CD14-positive monocyte (primary cell): ENCODE measurements at regions not wholly inside any gene's neighbourhood (a gene's known extent, or its start where the extent isn't known, plus 50 kb on each side); places are given as distances from the start of the nearest gene placed in this dataset.

Experiments
- DNase-seq, 3 donors: peaks; one replicate each; pipeline ENCODE4 v3.0.0-alpha.2; 2011 to 2022
- H2AFZ ChIP-seq: 2 replicates; pipeline ENCODE4 v1.6.0; 2012; ENCODE audit warnings: mild to moderate bottlenecking, low read depth, low read length, inconsistent platforms; ENCODE audit not compliant: insufficient read depth, poor library complexity, severe bottlenecking
- H3K27ac ChIP-seq, 2 donors: 1 replicate in 1 of 2; 2 replicates in 1 of 2; pipeline ENCODE4 v1.5.1; 2012 to 2013; ENCODE audit warnings: low read length in 2 of 2, control low read depth in 1 of 2, inconsistent platforms in 1 of 2, low read depth in 1 of 2, mild to moderate bottlenecking in 1 of 2
- H3K27me3 ChIP-seq, 2 donors: one replicate each; pipeline versions ENCODE4 v1.6.0 to v1.6.1; 2011 to 2013; ENCODE audit warnings: low read length in 2 of 2; ENCODE audit not compliant: control insufficient read depth in 2 of 2, insufficient read depth in 2 of 2
- H3K36me3 ChIP-seq, 2 donors: replicated peaks in 1 of 2; 1 replicate in 1 of 2; 2 replicates in 1 of 2; pipeline versions ENCODE4 v1.5.1 to v1.6.1; 2012 to 2013; ENCODE audit warnings: low read length in 2 of 2, control low read depth in 1 of 2, inconsistent platforms in 1 of 2, mild to moderate bottlenecking in 1 of 2; ENCODE audit not compliant: insufficient read depth in 2 of 2, control insufficient read depth in 1 of 2
- H3K4me1 ChIP-seq, 2 donors: 1 replicate in 1 of 2; 2 replicates in 1 of 2; pipeline versions ENCODE4 v1.5.1 to v1.6.1; 2012 to 2013; ENCODE audit warnings: low read length in 2 of 2, control low read depth in 1 of 2, inconsistent platforms in 1 of 2, mild to moderate bottlenecking in 1 of 2, moderate library complexity in 1 of 2; ENCODE audit not compliant: insufficient read depth in 2 of 2, control insufficient read depth in 1 of 2
- H3K4me2 ChIP-seq: replicated peaks from 2 replicates; pipeline ENCODE3; 2012; ENCODE audit warnings: low read length, moderate library complexity, mild to moderate bottlenecking; ENCODE audit not compliant: poor library complexity, severe bottlenecking; ENCODE audit errors: extremely low read depth
- H3K4me3 ChIP-seq, 3 experiments: fragments of 200-600 bp in 1 of 3; sonication (generic) in 1 of 3; replicated peaks in 1 of 3; 1 replicate in 2 of 3; 2 replicates in 1 of 3; pipeline ENCODE4 v1.5.1; 2011 to 2013; ENCODE audit warnings: low read length in 3 of 3, mild to moderate bottlenecking in 3 of 3, control low read depth in 2 of 3, low read depth in 2 of 3, inconsistent platforms in 1 of 3, moderate library complexity in 1 of 3
- H3K79me2 ChIP-seq: 2 replicates; pipeline ENCODE4 v1.6.0; 2012; ENCODE audit warnings: mild to moderate bottlenecking, control low read depth, inconsistent platforms, low read length, moderate library complexity; ENCODE audit not compliant: insufficient read depth
- H3K9ac ChIP-seq: 2 replicates; pipeline ENCODE4 v1.6.0; 2017; ENCODE audit warnings: low read length, mild to moderate bottlenecking; ENCODE audit not compliant: insufficient read depth, poor library complexity, severe bottlenecking
- H3K9me3 ChIP-seq, 2 donors: replicated peaks in 1 of 2; 1 replicate in 1 of 2; 2 replicates in 1 of 2; pipeline versions ENCODE4 v1.5.1 to v1.6.1; 2012 to 2013; ENCODE audit warnings: low read length in 2 of 2, control low read depth in 1 of 2; ENCODE audit not compliant: control insufficient read depth in 1 of 2, insufficient read depth in 1 of 2
- H4K20me1 ChIP-seq: 2 replicates; pipeline ENCODE4 v1.6.0; 2012; ENCODE audit warnings: mild to moderate bottlenecking, low read length, control low read depth, moderate library complexity; ENCODE audit not compliant: insufficient read depth
- H3K27ac Mint-ChIP-seq, 7 donors: one replicate each; pipeline ENCODE4 v1.8.0; 2020; ENCODE audit warnings: mild to moderate bottlenecking in 7 of 7, mixed read lengths in 7 of 7, moderate library complexity in 6 of 7, inconsistent platforms in 2 of 7
- H3K27me3 Mint-ChIP-seq, 3 donors: one replicate each; pipeline ENCODE4 v1.8.0; 2021 to 2022; ENCODE audit warnings: low read depth in 3 of 3, mild to moderate bottlenecking in 3 of 3, mixed read lengths in 3 of 3, moderate library complexity in 3 of 3, inconsistent platforms in 1 of 3
- H3K36me3 Mint-ChIP-seq, 2 donors: one replicate each; pipeline ENCODE4 v1.8.0; 2020; ENCODE audit warnings: mixed read lengths in 2 of 2, inconsistent platforms in 1 of 2, mild to moderate bottlenecking in 1 of 2
- H3K4me1 Mint-ChIP-seq: one replicate; pipeline ENCODE4 v1.8.0; 2020; ENCODE audit warnings: mild to moderate bottlenecking, mixed read lengths
- H3K4me3 Mint-ChIP-seq, 2 donors: one replicate each; pipeline ENCODE4 v1.8.0; 2020; ENCODE audit warnings: mild to moderate bottlenecking in 2 of 2, mixed read lengths in 2 of 2, moderate library complexity in 1 of 2
- H3K9me3 Mint-ChIP-seq, 7 donors: one replicate each; pipeline ENCODE4 v1.8.0; 2020 to 2022; ENCODE audit warnings: mixed read lengths in 7 of 7, mild to moderate bottlenecking in 6 of 7, moderate library complexity in 6 of 7, inconsistent platforms in 2 of 7
- CTCF ChIP-seq: fragments of 200-600 bp; IDR thresholded peaks from one replicate; pipeline ENCODE4 v1.8.0; 2022; ENCODE audit warnings: antibody characterized with exemption, mild to moderate bottlenecking
- WGBS: methylation state at CpG from one replicate; pipeline ENCODE4 v1.1.5; 2013; ENCODE audit warnings: missing lambda C conversion rate; ENCODE audit not compliant: insufficient coverage; 5-methylcytosine and 5-hydroxymethylcytosine counted together
- intact Hi-C, 2 donors: fragments of 100-400 bp; cut with micrococcal nuclease; formaldehyde crosslinking; loops; one replicate each; pipeline versions ENCODE4 v1.15.0 to v1.15.1; 2023

DNA sequence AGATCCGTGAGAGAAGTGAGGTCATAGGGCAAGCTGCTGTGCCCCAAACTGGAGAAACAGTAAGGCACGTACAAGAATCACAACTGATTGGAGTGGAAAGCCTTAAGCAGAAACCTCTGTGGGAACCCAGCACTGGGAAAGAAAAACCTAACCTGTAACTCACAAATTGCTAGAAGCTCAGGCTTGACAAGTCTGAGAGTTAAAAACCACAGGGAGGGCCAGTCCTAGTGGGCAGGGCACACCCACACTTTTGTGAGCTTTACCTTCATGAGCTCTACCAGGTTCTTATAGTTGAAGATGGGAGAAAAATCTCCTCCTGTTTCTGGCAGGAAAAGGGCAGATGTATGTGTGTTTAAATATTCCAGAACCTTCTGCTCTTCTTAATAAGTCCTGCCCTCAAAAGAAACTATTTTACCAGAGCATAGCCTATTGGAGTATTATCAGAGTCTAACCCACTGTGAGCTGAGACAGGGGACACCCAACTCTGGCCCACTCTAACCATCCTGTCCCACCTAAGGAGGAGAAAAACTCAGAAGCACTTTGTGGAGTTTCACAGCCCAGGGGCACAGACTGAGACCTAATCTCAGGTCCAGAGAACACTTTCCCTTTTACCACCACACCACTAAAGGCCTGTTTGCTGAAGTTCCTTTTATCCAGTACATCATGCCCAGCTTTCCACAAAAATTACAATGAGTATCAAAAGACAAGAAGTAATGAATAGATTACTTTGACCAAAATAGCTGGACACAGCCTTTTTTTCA, 1265.7 kb upstream of the CHAC2 start:
- no peak overlapping the region for H3K27ac Mint-ChIP-seq
- no peaks in the 10 kb centered on the region for H3K36me3 Mint-ChIP-seq
- Histone ChIP-seq H3K79me2 (no peaks in the 10 kb centered on the region), H3K36me3 (no peaks in the 10 kb centered on the region), H3K27me3 (no peaks in the 10 kb centered on the region), H2AFZ (no peak overlapping the region), H3K4me3 (no peak overlapping the region), H3K9ac (no peak overlapping the region), H3K9me3 (peaks cover 11 to 18% of the 10 kb centered on the region in 2 donors), H4K20me1 (no peaks in the 10 kb centered on the region), H3K4me1 (no peaks in the 10 kb centered on the region), H3K27ac (no peak overlapping the region), H3K4me2 (no peak overlapping the region)
- no peak for DNase-seq
- WGBS: 90% methylated on average over 2 of the region's 2 CpGs
- intact Hi-C loops: no loop called here
- peaks cover 0 to 13% (median 6%) of the 10 kb centered on the region in 7 donors for H3K9me3 Mint-ChIP-seq
- H3K27me3 Mint-ChIP-seq: no peaks in the 10 kb centered on the region
- no peak for TF ChIP-seq CTCF
- no peaks in the 10 kb centered on the region for H3K4me1 Mint-ChIP-seq
- H3K4me3 Mint-ChIP-seq: no peak overlapping the region

DNA sequence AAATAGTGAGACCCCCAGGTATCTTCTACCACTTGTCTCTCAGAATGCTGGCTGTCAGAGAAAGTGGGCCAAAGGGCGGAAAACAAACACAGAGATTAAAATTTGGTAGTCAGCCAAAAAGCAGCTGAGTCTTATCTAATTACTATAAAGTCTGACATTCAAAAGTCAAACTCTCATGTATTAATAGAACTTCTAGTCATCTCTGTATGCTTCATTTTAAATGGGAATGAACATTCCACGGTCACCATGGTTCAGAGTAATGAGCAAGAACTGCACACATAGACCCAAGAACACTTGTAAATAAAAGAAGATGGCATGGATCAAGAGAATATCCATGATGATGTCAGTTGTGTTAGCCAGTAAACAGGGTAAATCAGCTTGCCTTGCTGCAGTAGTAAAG, 1267.0 kb upstream of the CHAC2 start:
- Mint-ChIP-seq H3K4me3 (no peak overlapping the region), H3K27ac (no peak overlapping the region), H3K4me1 (no peaks in the 10 kb centered on the region), H3K27me3 (no peaks in the 10 kb centered on the region), H3K9me3 (peaks cover 0 to 15% (median 6%) of the 10 kb centered on the region in 7 donors), H3K36me3 (no peaks in the 10 kb centered on the region)
- Histone ChIP-seq H3K4me2 (no peak overlapping the region), H3K9ac (no peak overlapping the region), H3K27me3 (no peaks in the 10 kb centered on the region), H3K9me3 (peaks cover 11 to 18% of the 10 kb centered on the region in 2 donors), H3K27ac (no peak overlapping the region), H4K20me1 (no peaks in the 10 kb centered on the region), H2AFZ (no peak overlapping the region), H3K36me3 (no peaks in the 10 kb centered on the region), H3K4me1 (no peaks in the 10 kb centered on the region), H3K4me3 (no peak overlapping the region), H3K79me2 (no peaks in the 10 kb centered on the region)
- no peak for DNase-seq
- TF ChIP-seq CTCF: no peak
- no CpG with 5 or more reads among the region's 2 CpGs for WGBS
- intact Hi-C loops: no loop called here
